MM.1S (cell line): ENCODE measurements at regions not wholly inside any gene's neighbourhood (a gene's known extent, or its start where the extent isn't known, plus 50 kb on each side); places are given as distances from the start of the nearest gene placed in this dataset.

Experiments used
- DNase-seq: peaks from one replicate; pipeline ENCODE4 v3.0.0-alpha.2; 2015
- H2AFZ ChIP-seq: fragments of 300-600 bp; sonication (generic); 2 replicates; pipeline ENCODE4 v1.6.0; 2016; ENCODE audit warnings: antibody characterized with exemption, low read length
- H3F3A ChIP-seq: fragments of 300-600 bp; sonication (generic); 2 replicates; pipeline ENCODE4 v1.6.1; 2016; ENCODE audit warnings: mild to moderate bottlenecking, antibody characterized with exemption, low read length, moderate library complexity, mixed read lengths; ENCODE audit not compliant: insufficient read depth
- H3K27ac ChIP-seq: fragments of 300-600 bp; sonication (generic); 2 replicates; pipeline ENCODE4 v1.5.1; 2016; ENCODE audit warnings: mild to moderate bottlenecking, low read length
- H3K27me3 ChIP-seq: fragments of 300-600 bp; sonication (generic); replicated peaks from 2 replicates; pipeline ENCODE4 v1.6.0; 2016; ENCODE audit warnings: low read length; ENCODE audit not compliant: insufficient read depth
- H3K36me3 ChIP-seq: fragments of 300-600 bp; sonication (generic); replicated peaks from 2 replicates; pipeline ENCODE4 v1.6.1; 2016; ENCODE audit warnings: mild to moderate bottlenecking, low read length, mixed read lengths; ENCODE audit not compliant: insufficient read depth
- H3K4me1 ChIP-seq: fragments of 300-600 bp; sonication (generic); 2 replicates; pipeline ENCODE4 v1.6.1; 2016; ENCODE audit warnings: low read length, mixed read lengths
- H3K4me2 ChIP-seq: fragments of 300-600 bp; sonication (generic); 2 replicates; pipeline ENCODE4 v1.6.0; 2016; ENCODE audit warnings: low read depth, low read length
- H3K4me3 ChIP-seq: fragments of 300-600 bp; sonication (generic); 2 replicates; pipeline ENCODE4 v1.5.1; 2016; ENCODE audit warnings: low read length, mixed read lengths
- H3K79me2 ChIP-seq: fragments of 300-600 bp; sonication (generic); 2 replicates; pipeline ENCODE4 v1.6.1; 2016; ENCODE audit warnings: mixed run types, low read length, mixed read lengths
- H3K9ac ChIP-seq: fragments of 300-600 bp; sonication (generic); 2 replicates; pipeline ENCODE4 v1.6.1; 2016; ENCODE audit warnings: low read length, mixed read lengths
- H3K9me2 ChIP-seq: fragments of 300-600 bp; sonication (generic); replicated peaks from 2 replicates; pipeline ENCODE4 v1.6.1; 2016; ENCODE audit warnings: mild to moderate bottlenecking, low read length, mixed read lengths; ENCODE audit not compliant: insufficient read depth
- H3K9me3 ChIP-seq: fragments of 300-600 bp; sonication (generic); replicated peaks from 2 replicates; pipeline ENCODE4 v1.6.1; 2016; ENCODE audit warnings: mild to moderate bottlenecking, low read length, mixed read lengths; ENCODE audit not compliant: insufficient read depth
- H4K20me1 ChIP-seq: fragments of 300-600 bp; sonication (generic); 2 replicates; pipeline ENCODE4 v1.6.1; 2016; ENCODE audit warnings: mild to moderate bottlenecking, low read length, moderate library complexity, mixed read lengths; ENCODE audit not compliant: insufficient read depth
- EZH2 ChIP-seq: fragments of 300-600 bp; sonication (generic); optimal IDR thresholded peaks from 2 replicates; pipeline ENCODE3; 2017; ENCODE audit warnings: low read depth, mild to moderate bottlenecking, antibody characterized with exemption, low read length, mixed read lengths
- EZH2phosphoT487 ChIP-seq: fragments of 300-600 bp; sonication (generic); IDR thresholded peaks from 2 replicates; pipeline ENCODE4 v1.6.1; 2018; ENCODE audit warnings: antibody characterized with exemption, low read length
- TF ChIP-seq, protein P1 (sequence below): fragments of 300-600 bp; sonication (generic); IDR thresholded peaks from 2 replicates; pipeline ENCODE4 v1.5.1; 2016; ENCODE audit warnings: antibody characterized with exemption, low read length, mixed read lengths

DNA sequence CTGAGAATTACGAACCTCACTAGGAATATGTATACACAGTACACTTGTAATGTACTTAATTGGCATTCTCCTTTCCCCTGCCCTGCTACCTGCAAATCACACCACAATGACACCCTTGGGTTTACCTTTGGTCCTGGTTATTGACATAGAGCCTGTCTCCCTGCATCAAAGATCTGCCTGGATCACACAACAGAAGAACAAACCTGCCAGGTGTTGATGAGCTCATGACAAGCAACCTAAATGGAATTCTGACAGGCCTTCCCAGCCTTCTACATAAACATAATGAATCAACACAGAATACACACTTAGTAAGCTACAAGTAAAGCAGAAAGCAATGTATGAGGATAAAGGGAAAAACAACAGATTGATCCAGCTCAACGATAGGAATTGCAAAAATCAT is 95.6 kb downstream of the HDGFL1 start:
- no peak overlapping the region for H3K9ac ChIP-seq
- no peak overlapping the region for H3K27ac ChIP-seq
- TF ChIP-seq EZH2: no peak
- TF ChIP-seq, protein P1, sequence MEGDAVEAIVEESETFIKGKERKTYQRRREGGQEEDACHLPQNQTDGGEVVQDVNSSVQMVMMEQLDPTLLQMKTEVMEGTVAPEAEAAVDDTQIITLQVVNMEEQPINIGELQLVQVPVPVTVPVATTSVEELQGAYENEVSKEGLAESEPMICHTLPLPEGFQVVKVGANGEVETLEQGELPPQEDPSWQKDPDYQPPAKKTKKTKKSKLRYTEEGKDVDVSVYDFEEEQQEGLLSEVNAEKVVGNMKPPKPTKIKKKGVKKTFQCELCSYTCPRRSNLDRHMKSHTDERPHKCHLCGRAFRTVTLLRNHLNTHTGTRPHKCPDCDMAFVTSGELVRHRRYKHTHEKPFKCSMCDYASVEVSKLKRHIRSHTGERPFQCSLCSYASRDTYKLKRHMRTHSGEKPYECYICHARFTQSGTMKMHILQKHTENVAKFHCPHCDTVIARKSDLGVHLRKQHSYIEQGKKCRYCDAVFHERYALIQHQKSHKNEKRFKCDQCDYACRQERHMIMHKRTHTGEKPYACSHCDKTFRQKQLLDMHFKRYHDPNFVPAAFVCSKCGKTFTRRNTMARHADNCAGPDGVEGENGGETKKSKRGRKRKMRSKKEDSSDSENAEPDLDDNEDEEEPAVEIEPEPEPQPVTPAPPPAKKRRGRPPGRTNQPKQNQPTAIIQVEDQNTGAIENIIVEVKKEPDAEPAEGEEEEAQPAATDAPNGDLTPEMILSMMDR: no peak
- TF ChIP-seq EZH2phosphoT487: no peak
- no peaks in the 10 kb centered on the region for H3F3A ChIP-seq
- H2AFZ ChIP-seq: no peak overlapping the region
- DNase-seq: no peak
- no peak overlapping the region for H3K4me3 ChIP-seq
- no peaks in the 10 kb centered on the region for H3K79me2 ChIP-seq
- H3K9me3 ChIP-seq: no peaks in the 10 kb centered on the region
- H3K4me2 ChIP-seq: no peak overlapping the region
- H3K4me1 ChIP-seq: no peaks in the 10 kb centered on the region
- H3K9me2 ChIP-seq: no peaks in the 10 kb centered on the region
- no peaks in the 10 kb centered on the region for H3K27me3 ChIP-seq
- H3K36me3 ChIP-seq: no peaks in the 10 kb centered on the region
- H4K20me1 ChIP-seq: no peaks in the 10 kb centered on the region

DNA sequence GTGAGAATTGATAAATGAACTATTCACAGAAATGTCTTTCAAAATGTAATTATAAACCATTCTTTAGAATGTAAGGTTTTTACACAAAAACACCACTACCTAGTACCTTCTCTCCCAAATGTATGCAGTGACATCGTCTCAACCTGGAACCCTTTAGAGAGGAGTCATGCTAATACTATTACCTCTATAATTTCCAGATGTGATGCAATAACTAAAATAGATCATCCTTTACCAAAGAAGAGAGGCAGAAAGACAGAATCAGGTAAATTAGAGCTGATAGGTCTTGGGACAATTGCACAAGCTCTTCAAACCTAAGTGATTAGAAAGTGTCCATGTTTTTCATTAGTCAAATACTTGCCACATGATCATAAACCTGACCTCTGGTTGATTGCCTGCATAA is 96.7 kb downstream of the HDGFL1 start:
- Histone ChIP-seq H3K4me3 (no peak overlapping the region), H3K79me2 (no peaks in the 10 kb centered on the region), H3K4me2 (no peak overlapping the region), H4K20me1 (no peaks in the 10 kb centered on the region), H3K27me3 (no peaks in the 10 kb centered on the region), H3K27ac (no peak overlapping the region), H3K9me2 (no peaks in the 10 kb centered on the region), H3K9me3 (no peaks in the 10 kb centered on the region), H3K9ac (no peak overlapping the region), H3K36me3 (no peaks in the 10 kb centered on the region), H3F3A (no peaks in the 10 kb centered on the region), H2AFZ (no peak overlapping the region), H3K4me1 (no peaks in the 10 kb centered on the region)
- TF ChIP-seq EZH2: no peak
- TF ChIP-seq, protein P1: no peak
- no peak for TF ChIP-seq EZH2phosphoT487
- DNase-seq: no peak

DNA sequence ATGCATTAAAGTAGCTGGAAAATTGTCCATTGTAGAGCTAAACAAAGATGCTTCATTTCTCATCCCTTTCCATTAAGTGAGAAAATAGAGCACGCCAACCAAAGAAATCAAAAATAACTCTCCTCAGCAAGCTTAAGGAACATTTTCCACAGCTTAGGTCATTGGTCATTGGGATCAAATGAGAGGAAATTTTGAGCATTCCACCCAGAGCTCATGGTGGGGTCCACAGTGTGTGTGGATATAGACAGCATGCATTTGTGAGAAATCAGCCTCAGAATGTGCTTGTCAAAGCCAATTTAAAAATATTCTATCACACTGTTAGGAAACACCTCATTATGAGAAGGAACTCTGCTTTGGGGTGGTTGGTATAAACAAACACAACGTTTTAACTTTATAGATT is 97.2 kb downstream of the HDGFL1 start:
- TF ChIP-seq EZH2phosphoT487 (no peak), EZH2 (no peak)
- TF ChIP-seq, protein P1: no peak
- no peak overlapping the region for H3K9ac ChIP-seq
- no peak overlapping the region for H2AFZ ChIP-seq
- no peak for DNase-seq
- H3F3A ChIP-seq: no peaks in the 10 kb centered on the region
- no peak overlapping the region for H3K4me3 ChIP-seq
- no peaks in the 10 kb centered on the region for H3K9me2 ChIP-seq
- H3K36me3 ChIP-seq: no peaks in the 10 kb centered on the region
- no peaks in the 10 kb centered on the region for H3K79me2 ChIP-seq
- H3K27ac ChIP-seq: no peak overlapping the region
- no peak overlapping the region for H3K4me2 ChIP-seq
- no peaks in the 10 kb centered on the region for H3K27me3 ChIP-seq
- H3K4me1 ChIP-seq: no peaks in the 10 kb centered on the region
- no peaks in the 10 kb centered on the region for H3K9me3 ChIP-seq
- H4K20me1 ChIP-seq: no peaks in the 10 kb centered on the region
